Gastrocnemius medialis (tissue), 4 donors: ENCODE measurements at regions not wholly inside any gene's neighbourhood (a gene's known extent, or its start where the extent isn't known, plus 50 kb on each side); places are given as distances from the start of the nearest gene placed in this dataset.

Source experiments
- ATAC-seq, 2 donors: fragments of 150-250 bp; one replicate each; pipeline ENCODE4 v1.9.1; 2016
- DNase-seq, 2 donors: peaks; one replicate each; pipeline ENCODE4 v3.0.0-alpha.2; 2019
- H3K27ac ChIP-seq, 4 donors: fragments of 200-600 bp; sonication (generic); 1 replicate in 1 of 4; 2 replicates in 3 of 4; pipeline ENCODE4 v1.5.1; 2016 to 2018; ENCODE audit warnings: mild to moderate bottlenecking in 2 of 4, moderate library complexity in 1 of 4
- H3K27me3 ChIP-seq, 3 donors: fragments of 200-600 bp; sonication (generic) in 2 of 3; 1 replicate in 1 of 3; 2 replicates in 2 of 3; pipeline versions ENCODE4 v1.5.1 to v1.6.0; 2016 to 2019; ENCODE audit warnings: mild to moderate bottlenecking in 1 of 3, moderate library complexity in 1 of 3
- H3K36me3 ChIP-seq, 2 donors: fragments of 200-600 bp; sonication (generic) in 1 of 2; one replicate each; pipeline ENCODE4 v1.5.1; 2017 to 2018
- H3K4me1 ChIP-seq, 2 donors: fragments of 200-600 bp; sonication (generic) in 1 of 2; one replicate each; pipeline ENCODE4 v1.5.1; 2016 to 2017; ENCODE audit warnings: mild to moderate bottlenecking in 2 of 2
- H3K4me3 ChIP-seq, 4 donors: fragments of 200-600 bp; sonication (generic) in 3 of 4; 1 replicate in 1 of 4; 2 replicates in 3 of 4; pipeline ENCODE4 v1.5.1; 2016 to 2019; ENCODE audit warnings: mild to moderate bottlenecking in 2 of 4
- H3K9me3 ChIP-seq, 3 donors: fragments of 200-600 bp; sonication (generic) in 2 of 3; 1 replicate in 1 of 3; 2 replicates in 2 of 3; pipeline ENCODE4 v1.5.1; 2016 to 2019
- CTCF ChIP-seq, 5 experiments: fragments of 450-650 bp in 3 of 5; fragments of 200-600 bp in 2 of 5; sonication (generic) in 2 of 5; IDR thresholded peaks in 4 of 5; conservative IDR thresholded peaks in 1 of 5; 1 replicate in 4 of 5; 2 replicates in 1 of 5; pipeline ENCODE4 v1.5.1; 2016 to 2019; ENCODE audit warnings: antibody characterized with exemption in 5 of 5, mild to moderate bottlenecking in 3 of 5, moderate library complexity in 3 of 5
- POLR2A ChIP-seq, 2 donors: fragments of 450-650 bp; IDR thresholded peaks; one replicate each; pipeline ENCODE4 v1.6.1; 2017; ENCODE audit warnings: antibody characterized with exemption in 2 of 2, mild to moderate bottlenecking in 2 of 2, moderate library complexity in 2 of 2
- in situ Hi-C, 4 donors: fragments of 200-750 bp; cut with MboI; loops; one replicate each; pipeline versions ENCODE4 v1.15.0 to v1.8.0; 2017; ENCODE audit warnings: low sequenced_read_pairs in 4 of 4
- intact Hi-C: fragments of 100-400 bp; cut with DNase I; formaldehyde crosslinking; loops from one replicate; pipeline ENCODE4 v1.15.1; 2023; ENCODE audit warnings: low total_unique reads

DNA sequence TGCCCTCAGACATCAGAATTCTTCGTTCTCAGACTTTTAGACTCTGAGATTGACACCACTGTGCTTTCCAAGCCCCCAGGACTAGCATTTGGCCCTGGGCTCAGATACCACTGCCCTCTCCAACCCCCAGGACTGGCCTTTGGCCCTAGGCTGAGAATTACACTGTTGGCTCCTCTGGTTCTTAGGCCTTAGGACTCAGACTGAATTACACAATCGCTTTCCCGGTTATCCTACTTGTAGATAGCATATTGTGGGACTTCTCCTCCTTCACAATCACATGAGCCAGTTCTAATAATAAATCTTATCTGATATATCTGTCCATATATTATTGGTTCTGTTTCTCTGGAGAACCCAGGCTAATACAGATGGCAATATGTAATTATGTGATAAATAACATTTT, 1725.5 kb downstream of the GRIK2 start:
- Histone ChIP-seq H3K36me3 (no peaks in the 10 kb centered on the region), H3K27ac (no peak overlapping the region), H3K27me3 (no peaks in the 10 kb centered on the region), H3K4me1 (no peaks in the 10 kb centered on the region), H3K4me3 (no peak overlapping the region), H3K9me3 (no peaks in the 10 kb centered on the region)
- DNase-seq (no peak), ATAC-seq (no peak)
- TF ChIP-seq CTCF (IDR thresholded peaks at IDR 0.05 in 4 of 5, conservative IDR thresholded peaks at IDR 0.05 in 1 of 5) (no peak), POLR2A (IDR thresholded peaks at IDR 0.05) (no peak)
- in situ Hi-C loops (no loop called here), intact Hi-C loops (no loop called here)

- DNase-seq (no peak), ATAC-seq (no peak)
- intact Hi-C loops = no loop called here
- H3K9me3 ChIP-seq = no peaks in the 10 kb centered on the region
- in situ Hi-C loops = no loop called here
- H3K27me3 ChIP-seq = no peaks in the 10 kb centered on the region
- H3K36me3 ChIP-seq = no peaks in the 10 kb centered on the region
- H3K27ac ChIP-seq = no peak overlapping the region
- TF ChIP-seq POLR2A (IDR thresholded peaks at IDR 0.05) (no peak), CTCF (IDR thresholded peaks at IDR 0.05 in 4 of 5, conservative IDR thresholded peaks at IDR 0.05 in 1 of 5) (no peak)
- no peak overlapping the region for H3K4me3 ChIP-seq
- H3K4me1 ChIP-seq = no peaks in the 10 kb centered on the region
Observed at GRCh38 chr6:103114582-103114981, 1721.1 kb downstream of the GRIK2 start.

- TF ChIP-seq CTCF (IDR thresholded peaks at IDR 0.05 in 4 of 5, conservative IDR thresholded peaks at IDR 0.05 in 1 of 5) = no peak
- no peak for TF ChIP-seq POLR2A (IDR thresholded peaks at IDR 0.05)
- Histone ChIP-seq H3K36me3 (no peaks in the 10 kb centered on the region), H3K27ac (no peak overlapping the region), H3K9me3 (no peaks in the 10 kb centered on the region), H3K27me3 (no peaks in the 10 kb centered on the region), H3K4me1 (no peaks in the 10 kb centered on the region), H3K4me3 (no peak overlapping the region)
- DNase-seq = no peak
- intact Hi-C loops (no loop called here), in situ Hi-C loops (no loop called here)
- no peak for ATAC-seq
Observed at GRCh38 chr6:103113416-103113815, 1719.9 kb downstream of the GRIK2 start.

DNA sequence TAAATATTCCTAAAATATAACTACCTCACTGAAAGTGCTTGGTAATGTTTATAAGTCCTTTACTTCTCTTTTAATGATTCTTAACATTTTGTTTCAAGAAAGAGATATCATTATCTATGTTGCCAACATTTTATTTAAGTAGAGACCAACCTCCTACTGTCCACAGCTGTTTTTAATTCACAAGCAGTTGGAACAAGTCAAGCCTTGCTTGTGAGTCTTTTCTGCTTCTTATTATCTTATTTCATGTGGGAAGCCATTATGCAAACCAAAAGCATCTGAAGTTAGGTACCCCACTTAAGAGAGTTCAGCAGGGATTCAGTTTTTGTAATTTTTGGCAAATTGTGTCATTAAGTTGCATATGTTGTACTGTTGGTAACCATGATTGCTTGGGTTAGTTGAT, 1714.5 kb downstream of the GRIK2 start:
- Histone ChIP-seq H3K27ac (no peak overlapping the region), H3K4me3 (no peak overlapping the region), H3K36me3 (no peaks in the 10 kb centered on the region), H3K9me3 (no peaks in the 10 kb centered on the region), H3K4me1 (no peaks in the 10 kb centered on the region), H3K27me3 (no peaks in the 10 kb centered on the region)
- no peak for TF ChIP-seq CTCF (IDR thresholded peaks at IDR 0.05 in 4 of 5, conservative IDR thresholded peaks at IDR 0.05 in 1 of 5)
- no peak for TF ChIP-seq POLR2A (IDR thresholded peaks at IDR 0.05)
- in situ Hi-C loops = no loop called here
- intact Hi-C loops = no loop called here
- DNase-seq (no peak), ATAC-seq (no peak)

- Histone ChIP-seq H3K4me3 (no peak overlapping the region), H3K36me3 (no peaks in the 10 kb centered on the region), H3K27ac (no peak overlapping the region), H3K9me3 (no peaks in the 10 kb centered on the region), H3K4me1 (no peaks in the 10 kb centered on the region), H3K27me3 (no peaks in the 10 kb centered on the region)
- ATAC-seq = no peak
- DNase-seq = no peak
- TF ChIP-seq POLR2A (IDR thresholded peaks at IDR 0.05) (no peak), CTCF (IDR thresholded peaks at IDR 0.05 in 4 of 5, conservative IDR thresholded peaks at IDR 0.05 in 1 of 5) (no peak)
- intact Hi-C loops (no loop called here), in situ Hi-C loops (no loop called here)
Observed at GRCh38 chr6:103105686-103106085, 1712.2 kb downstream of the GRIK2 start.
